Left lung (tissue), 4 donors: ENCODE measurements at regions not wholly inside any gene's neighbourhood (a gene's known extent, or its start where the extent isn't known, plus 50 kb on each side); places are given as distances from the start of the nearest gene placed in this dataset.

Experiments
- ATAC-seq: fragments of 200-7000 bp; cut with Tn5 transposase; one replicate; pipeline ENCODE4 v1.9.1; 2020; ENCODE audit warnings: moderate library complexity
- DNase-seq, 4 donors: peaks; one replicate each; pipeline ENCODE4 v3.0.0-alpha.2; 2013 to 2020
- H3K27ac ChIP-seq, 2 donors: fragments of 200-600 bp; sonication (generic) in 1 of 2; one replicate each; pipeline versions ENCODE4 v1.5.0 to v1.8.0; 2020 to 2021
- H3K27me3 ChIP-seq, 2 donors: fragments of 200-600 bp; sonication (generic) in 1 of 2; one replicate each; pipeline versions ENCODE4 v1.5.0 to v1.8.0; 2020 to 2021
- H3K36me3 ChIP-seq, 2 donors: fragments of 200-600 bp; sonication (generic) in 1 of 2; one replicate each; pipeline versions ENCODE4 v1.5.0 to v1.8.0; 2020 to 2021
- H3K4me1 ChIP-seq, 2 donors: fragments of 200-600 bp; one replicate each; pipeline ENCODE4 v1.8.0; 2021
- H3K4me3 ChIP-seq, 2 donors: fragments of 200-600 bp; sonication (generic) in 1 of 2; one replicate each; pipeline versions ENCODE4 v1.5.0 to v1.8.0; 2020 to 2021; ENCODE audit warnings: mild to moderate bottlenecking in 1 of 2
- H3K9me3 ChIP-seq, 2 donors: fragments of 200-600 bp; sonication (generic) in 1 of 2; one replicate each; pipeline versions ENCODE4 v1.5.0 to v1.8.0; 2020 to 2021
- CTCF ChIP-seq, 2 donors: fragments of 200-600 bp; sonication (generic) in 1 of 2; IDR thresholded peaks; one replicate each; pipeline versions ENCODE4 v1.5.0 to v1.8.0; 2021; ENCODE audit warnings: antibody characterized with exemption in 2 of 2
- intact Hi-C, 2 donors: fragments of 100-400 bp; cut with DNase I; formaldehyde crosslinking; loops; one replicate each; pipeline versions ENCODE4 v1.11.2 to v1.14.2; 2022
- donor health status: DM: no; HTN: yes; CAD: no.
- donor health status: DM: no; HTN: no; CAD: no.

GRCh38 chr3:31086698-31087097 lies 192.2 kb upstream of the GADL1 start:
- no peaks in the 10 kb centered on the region for H3K9me3 ChIP-seq
- H3K27me3 ChIP-seq: no peaks in the 10 kb centered on the region
- intact Hi-C loops: no loop called here
- no peaks in the 10 kb centered on the region for H3K4me1 ChIP-seq
- no peaks in the 10 kb centered on the region for H3K36me3 ChIP-seq
- H3K4me3 ChIP-seq: no peak overlapping the region
- DNase-seq (peak in 1 of 4 donors; percentile 66), ATAC-seq (peak; percentile 96)
- H3K27ac ChIP-seq: no peak overlapping the region
- TF ChIP-seq CTCF (IDR thresholded peaks at IDR 0.05): no peak

- ATAC-seq: no peak
Observed at GRCh38 chr3:31091748-31092147, 197.3 kb upstream of the GADL1 start.

GRCh38 chr3:31092748-31093589 lies 198.5 kb upstream of the GADL1 start:
- DNase-seq (peak in 1 of 4 donors; percentile 13), ATAC-seq (no peak)
- intact Hi-C loops: no loop called here
- Histone ChIP-seq H3K4me1 (peaks cover 10 to 11% of the 10 kb centered on the region in 2 donors), H3K36me3 (no peaks in the 10 kb centered on the region), H3K9me3 (no peaks in the 10 kb centered on the region), H3K27me3 (no peaks in the 10 kb centered on the region), H3K4me3 (no peak overlapping the region), H3K27ac (no peak overlapping the region)
- TF ChIP-seq CTCF (IDR thresholded peaks at IDR 0.05): no peak

More at GRCh38 chr3:31091748-31092147, 197.3 kb upstream of the GADL1 start:
- intact Hi-C loops: no loop called here
- no peaks in the 10 kb centered on the region for H3K36me3 ChIP-seq
- H3K4me3 ChIP-seq: no peak overlapping the region
- H3K27ac ChIP-seq: no peak overlapping the region
- no peaks in the 10 kb centered on the region for H3K27me3 ChIP-seq
- TF ChIP-seq CTCF (IDR thresholded peaks at IDR 0.05): no peak
- H3K4me1 ChIP-seq: peaks cover 10 to 11% of the 10 kb centered on the region in 2 donors
- H3K9me3 ChIP-seq: no peaks in the 10 kb centered on the region
- no peak for DNase-seq

- no peaks in the 10 kb centered on the region for H3K9me3 ChIP-seq
- TF ChIP-seq CTCF (IDR thresholded peaks at IDR 0.05): no peak
- H3K36me3 ChIP-seq: no peaks in the 10 kb centered on the region
- H3K4me1 ChIP-seq: peaks cover 10 to 11% of the 10 kb centered on the region in 2 donors
- H3K27me3 ChIP-seq: no peaks in the 10 kb centered on the region
- ATAC-seq (no peak), DNase-seq (no peak)
- no peak overlapping the region for H3K27ac ChIP-seq
- no peak overlapping the region for H3K4me3 ChIP-seq
- intact Hi-C loops: no loop called here
Observed at GRCh38 chr3:31093606-31094005, 199.1 kb upstream of the GADL1 start.

- no peak for TF ChIP-seq CTCF (IDR thresholded peaks at IDR 0.05)
- peak in 1 of 4 donors; percentile 20 for DNase-seq
- ATAC-seq: peak; percentile 78
Observed at GRCh38 chr3:31094048-31094447, 199.6 kb upstream of the GADL1 start.

More at GRCh38 chr3:31094048-31094447, 199.6 kb upstream of the GADL1 start:
- H3K4me3 ChIP-seq: no peak overlapping the region
- H3K27ac ChIP-seq: no peak overlapping the region
- no peaks in the 10 kb centered on the region for H3K36me3 ChIP-seq
- intact Hi-C loops: no loop called here
- H3K9me3 ChIP-seq: no peaks in the 10 kb centered on the region
- peaks cover 10 to 11% of the 10 kb centered on the region in 2 donors for H3K4me1 ChIP-seq
- no peaks in the 10 kb centered on the region for H3K27me3 ChIP-seq
